Left renal pelvis (tissue), 4 donors: ENCODE measurements at regions not wholly inside any gene's neighbourhood (a gene's known extent, or its start where the extent isn't known, plus 50 kb on each side); places are given as distances from the start of the nearest gene placed in this dataset.
A peak's percentile ranks its signal among the peaks of the same experiment; 100 is the strongest.

Experiments used
- DNase-seq, 4 donors: peaks; one replicate each; pipeline ENCODE4 v3.0.0-alpha.2; 2013; ENCODE audit warnings: low read depth in 4 of 4, low spot score in 3 of 4

GRCh38 chr5:52709167-52709925 is 78.4 kb upstream of the ITGA1 start:
- DNase-seq = no peak

- no peak for DNase-seq
Observed at GRCh38 chr5:52710310-52710971, 77.3 kb upstream of the ITGA1 start.

GRCh38 chr5:52710972-52711596 is 76.6 kb upstream of the ITGA1 start:
- DNase-seq = no peak

DNA sequence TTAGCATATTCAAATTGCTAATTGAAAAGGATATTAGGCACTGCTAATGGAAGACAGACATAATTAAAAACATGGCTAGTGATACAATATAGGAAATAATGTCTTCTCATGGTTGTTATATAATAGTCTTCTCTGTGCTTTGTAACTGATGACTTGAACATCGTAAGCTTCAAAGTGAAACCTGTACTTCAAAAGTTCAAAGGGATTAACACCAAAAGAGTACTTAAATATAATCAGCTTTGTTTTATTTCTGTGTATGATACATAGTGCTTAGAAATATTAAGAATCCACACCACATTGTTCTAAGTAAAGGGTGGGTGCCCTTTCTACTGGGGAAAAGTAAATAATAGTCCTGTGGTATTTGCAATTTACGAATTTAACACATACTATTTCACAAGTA is 75.4 kb upstream of the ITGA1 start:
- DNase-seq = no peak

GRCh38 chr5:52725065-52725746 is 62.5 kb upstream of the ITGA1 start:
- no peak for DNase-seq

GRCh38 chr5:52725808-52726207 is 61.9 kb upstream of the ITGA1 start:
- peak in 1 of 4 donors; percentile 28 for DNase-seq

DNA sequence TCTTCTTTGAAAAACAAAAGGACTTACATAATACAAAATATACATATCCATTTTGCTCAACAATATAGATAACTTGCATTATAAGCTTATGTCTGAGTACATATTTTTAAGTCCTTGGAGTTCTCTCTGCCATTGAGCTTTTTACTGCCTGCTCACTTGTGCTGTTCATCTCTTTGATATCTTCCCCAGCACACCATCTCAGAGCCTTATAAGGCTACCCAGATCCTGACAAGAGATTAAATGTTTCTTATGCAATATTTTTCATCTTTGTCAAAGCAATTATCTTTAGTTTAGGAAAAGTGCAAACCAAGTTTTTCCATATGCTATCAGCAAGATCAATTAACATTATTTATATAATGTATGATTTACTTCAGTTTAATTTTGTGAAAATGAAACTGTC is 60.7 kb upstream of the ITGA1 start:
- no peak for DNase-seq

DNA sequence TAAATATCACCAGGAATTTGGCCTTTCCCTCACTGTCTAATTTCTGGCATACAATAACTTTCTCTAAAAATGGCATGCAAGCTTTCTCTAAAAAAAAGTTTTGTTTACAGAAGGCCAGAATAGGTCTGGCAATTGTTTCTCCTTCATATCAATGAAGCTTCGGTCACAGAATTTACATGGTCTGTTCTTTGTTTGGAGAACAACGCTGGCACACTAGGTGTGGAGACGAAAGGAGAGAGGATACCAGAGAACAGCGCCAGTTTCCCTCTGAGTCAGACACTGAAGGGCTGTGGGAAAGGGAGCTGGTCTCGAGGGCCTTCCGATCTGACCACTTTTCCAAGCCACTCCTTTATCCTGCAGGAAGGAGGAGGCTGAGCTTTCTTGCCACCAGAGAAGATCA is 60.1 kb upstream of the ITGA1 start:
- DNase-seq = no peak

DNA sequence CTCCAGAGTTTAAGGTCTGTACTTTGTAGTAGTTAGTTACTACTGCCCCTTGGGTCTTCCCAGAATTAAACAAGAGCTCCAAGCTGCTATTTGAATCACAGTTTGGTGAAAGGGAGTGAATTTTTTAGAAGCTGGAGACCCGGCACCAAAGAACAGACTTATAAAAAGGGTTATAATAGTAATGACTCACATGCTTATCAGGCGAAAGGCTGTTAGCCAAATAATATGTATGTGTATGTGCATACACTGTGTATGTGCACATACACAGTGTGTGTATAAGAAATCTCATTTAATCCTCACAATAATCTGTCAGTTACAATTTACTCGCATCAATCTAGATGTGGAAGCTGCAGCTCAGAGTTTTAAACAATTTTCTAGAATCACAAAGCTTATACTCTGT is 59.5 kb upstream of the ITGA1 start:
- DNase-seq = no peak

GRCh38 chr5:52728686-52729085 is 59.0 kb upstream of the ITGA1 start:
- no peak for DNase-seq

DNA sequence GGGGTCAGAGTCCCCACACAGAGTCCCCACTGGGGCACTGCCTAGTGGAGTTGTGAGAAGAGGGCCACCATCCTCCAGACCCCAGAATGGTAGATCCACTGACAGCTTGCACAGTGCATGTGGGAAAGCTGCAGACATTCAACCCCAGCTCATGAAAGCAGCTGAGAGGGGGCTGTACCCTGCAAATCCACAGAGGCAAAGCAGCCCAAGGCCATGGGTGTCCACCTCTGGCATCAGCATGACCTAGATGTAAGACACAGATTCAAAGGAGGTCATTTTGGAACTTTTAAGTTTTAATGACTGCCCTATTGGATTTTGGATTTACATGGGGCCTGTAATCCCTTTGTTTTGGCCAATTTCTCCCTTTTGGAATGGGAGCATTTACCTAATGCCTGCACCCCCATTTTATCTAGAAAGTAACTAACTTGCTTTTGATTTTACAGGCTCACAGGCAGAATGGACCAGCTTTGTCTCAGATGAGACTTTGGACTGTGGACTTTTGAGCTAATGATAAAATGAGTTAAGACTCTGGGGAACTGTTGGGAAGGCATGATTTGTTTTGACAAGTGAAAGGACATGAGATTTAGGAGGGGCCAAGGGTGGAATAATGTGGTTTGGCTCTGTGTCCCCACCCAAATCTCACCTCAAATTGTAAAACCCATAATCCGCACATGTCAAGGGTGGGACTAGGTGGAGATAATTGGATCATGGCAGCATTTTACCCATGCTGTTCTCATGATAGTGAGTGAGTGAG is 56.3 kb upstream of the ITGA1 start:
- no peak for DNase-seq

GRCh38 chr5:52734557-52734956 is 53.2 kb upstream of the ITGA1 start:
- no peak for DNase-seq

GRCh38 chr5:52735139-52735538 is 52.6 kb upstream of the ITGA1 start:
- no peak for DNase-seq
